MM.1S (cell line): ENCODE measurements at regions not wholly inside any gene's neighbourhood (a gene's known extent, or its start where the extent isn't known, plus 50 kb on each side); places are given as distances from the start of the nearest gene placed in this dataset.

Experiments
- DNase-seq: peaks from one replicate; pipeline ENCODE4 v3.0.0-alpha.2; 2015
- H2AFZ ChIP-seq: fragments of 300-600 bp; sonication (generic); 2 replicates; pipeline ENCODE4 v1.6.0; 2016; ENCODE audit warnings: antibody characterized with exemption, low read length
- H3F3A ChIP-seq: fragments of 300-600 bp; sonication (generic); 2 replicates; pipeline ENCODE4 v1.6.1; 2016; ENCODE audit warnings: mild to moderate bottlenecking, antibody characterized with exemption, low read length, moderate library complexity, mixed read lengths; ENCODE audit not compliant: insufficient read depth
- H3K27ac ChIP-seq: fragments of 300-600 bp; sonication (generic); 2 replicates; pipeline ENCODE4 v1.5.1; 2016; ENCODE audit warnings: mild to moderate bottlenecking, low read length
- H3K27me3 ChIP-seq: fragments of 300-600 bp; sonication (generic); replicated peaks from 2 replicates; pipeline ENCODE4 v1.6.0; 2016; ENCODE audit warnings: low read length; ENCODE audit not compliant: insufficient read depth
- H3K36me3 ChIP-seq: fragments of 300-600 bp; sonication (generic); replicated peaks from 2 replicates; pipeline ENCODE4 v1.6.1; 2016; ENCODE audit warnings: mild to moderate bottlenecking, low read length, mixed read lengths; ENCODE audit not compliant: insufficient read depth
- H3K4me1 ChIP-seq: fragments of 300-600 bp; sonication (generic); 2 replicates; pipeline ENCODE4 v1.6.1; 2016; ENCODE audit warnings: low read length, mixed read lengths
- H3K4me2 ChIP-seq: fragments of 300-600 bp; sonication (generic); 2 replicates; pipeline ENCODE4 v1.6.0; 2016; ENCODE audit warnings: low read depth, low read length
- H3K4me3 ChIP-seq: fragments of 300-600 bp; sonication (generic); 2 replicates; pipeline ENCODE4 v1.5.1; 2016; ENCODE audit warnings: low read length, mixed read lengths
- H3K79me2 ChIP-seq: fragments of 300-600 bp; sonication (generic); 2 replicates; pipeline ENCODE4 v1.6.1; 2016; ENCODE audit warnings: mixed run types, low read length, mixed read lengths
- H3K9ac ChIP-seq: fragments of 300-600 bp; sonication (generic); 2 replicates; pipeline ENCODE4 v1.6.1; 2016; ENCODE audit warnings: low read length, mixed read lengths
- H3K9me2 ChIP-seq: fragments of 300-600 bp; sonication (generic); replicated peaks from 2 replicates; pipeline ENCODE4 v1.6.1; 2016; ENCODE audit warnings: mild to moderate bottlenecking, low read length, mixed read lengths; ENCODE audit not compliant: insufficient read depth
- H3K9me3 ChIP-seq: fragments of 300-600 bp; sonication (generic); replicated peaks from 2 replicates; pipeline ENCODE4 v1.6.1; 2016; ENCODE audit warnings: mild to moderate bottlenecking, low read length, mixed read lengths; ENCODE audit not compliant: insufficient read depth
- H4K20me1 ChIP-seq: fragments of 300-600 bp; sonication (generic); 2 replicates; pipeline ENCODE4 v1.6.1; 2016; ENCODE audit warnings: mild to moderate bottlenecking, low read length, moderate library complexity, mixed read lengths; ENCODE audit not compliant: insufficient read depth
- CTCF ChIP-seq: fragments of 300-600 bp; sonication (generic); IDR thresholded peaks from 2 replicates; pipeline ENCODE4 v1.5.1; 2016; ENCODE audit warnings: antibody characterized with exemption, low read length, mixed read lengths
- EZH2 ChIP-seq: fragments of 300-600 bp; sonication (generic); optimal IDR thresholded peaks from 2 replicates; pipeline ENCODE3; 2017; ENCODE audit warnings: low read depth, mild to moderate bottlenecking, antibody characterized with exemption, low read length, mixed read lengths
- EZH2phosphoT487 ChIP-seq: fragments of 300-600 bp; sonication (generic); IDR thresholded peaks from 2 replicates; pipeline ENCODE4 v1.6.1; 2018; ENCODE audit warnings: antibody characterized with exemption, low read length

- Histone ChIP-seq H2AFZ (no peak overlapping the region), H3K79me2 (no peaks in the 10 kb centered on the region), H4K20me1 (no peaks in the 10 kb centered on the region), H3K4me2 (no peak overlapping the region), H3K4me1 (no peaks in the 10 kb centered on the region), H3K9me3 (no peaks in the 10 kb centered on the region), H3K9ac (no peak overlapping the region), H3K36me3 (no peaks in the 10 kb centered on the region), H3K27ac (no peak overlapping the region), H3K4me3 (no peak overlapping the region), H3F3A (no peaks in the 10 kb centered on the region), H3K9me2 (no peaks in the 10 kb centered on the region), H3K27me3 (no peaks in the 10 kb centered on the region)
- DNase-seq: no peak
- TF ChIP-seq EZH2phosphoT487 (no peak), EZH2 (no peak), CTCF (no peak)
These were observed 263.6 kb upstream of the SALL3 start for GRCh38 chr18:78716022-78716421.

GRCh38 chr18:78716581-78716980 lies 263.0 kb upstream of the SALL3 start:
- Histone ChIP-seq H4K20me1 (no peaks in the 10 kb centered on the region), H3K9ac (no peak overlapping the region), H3F3A (no peaks in the 10 kb centered on the region), H3K4me3 (no peak overlapping the region), H3K36me3 (no peaks in the 10 kb centered on the region), H3K27me3 (no peaks in the 10 kb centered on the region), H3K9me2 (no peaks in the 10 kb centered on the region), H2AFZ (no peak overlapping the region), H3K27ac (no peak overlapping the region), H3K4me1 (no peaks in the 10 kb centered on the region), H3K4me2 (no peak overlapping the region), H3K79me2 (no peaks in the 10 kb centered on the region), H3K9me3 (no peaks in the 10 kb centered on the region)
- DNase-seq: no peak
- TF ChIP-seq CTCF (no peak), EZH2 (no peak), EZH2phosphoT487 (no peak)

GRCh38 chr18:78717051-78717765 lies 262.4 kb upstream of the SALL3 start:
- H3K9me2 ChIP-seq: no peaks in the 10 kb centered on the region

More at GRCh38 chr18:78717051-78717765, 262.4 kb upstream of the SALL3 start:
- no peak for TF ChIP-seq EZH2phosphoT487
- no peak for TF ChIP-seq CTCF
- TF ChIP-seq EZH2: no peak
- Histone ChIP-seq H3K79me2 (no peaks in the 10 kb centered on the region), H3K9ac (no peak overlapping the region), H3K36me3 (no peaks in the 10 kb centered on the region), H3K9me3 (no peaks in the 10 kb centered on the region), H2AFZ (no peak overlapping the region), H3F3A (no peaks in the 10 kb centered on the region), H3K4me3 (no peak overlapping the region), H3K4me2 (no peak overlapping the region), H4K20me1 (no peaks in the 10 kb centered on the region), H3K27me3 (no peaks in the 10 kb centered on the region), H3K4me1 (no peaks in the 10 kb centered on the region), H3K27ac (no peak overlapping the region)
- no peak for DNase-seq
